ENCODE measurements at regions not wholly inside any gene's neighbourhood (a gene's known extent, or its start where the extent isn't known, plus 50 kb on each side); places are given as distances from the start of the nearest gene placed in this dataset.
"Not testable (repeated sequence)": the region's sequence is repeated elsewhere in the genome, so short reads cannot be mapped to it uniquely, and the experiment has no call there.

GRCh38 chr4:42205541-42205940 is 53.1 kb upstream of the BEND4 start:
- DNase-seq, result no peak

DNA sequence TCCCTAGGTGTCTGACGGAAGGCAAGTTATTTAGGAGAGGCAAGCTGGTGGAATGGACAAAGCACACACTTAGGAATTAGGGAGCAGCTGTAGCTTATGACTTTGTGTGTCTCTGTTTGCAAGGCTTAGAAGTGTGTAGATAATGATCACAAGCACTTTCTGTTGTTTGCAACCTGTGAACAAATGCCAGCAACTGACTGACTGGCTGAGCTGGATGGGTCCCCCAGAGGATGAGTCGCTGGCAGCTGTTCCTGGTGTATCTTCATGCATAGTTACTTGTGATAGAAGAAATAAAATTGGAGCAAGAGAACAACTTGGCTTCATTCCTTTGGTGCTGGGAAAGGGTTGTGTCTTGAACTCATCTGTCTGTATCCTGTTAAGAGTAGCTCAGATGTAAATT is 64.2 kb upstream of the BEND4 start:
- no peak for DNase-seq

DNA sequence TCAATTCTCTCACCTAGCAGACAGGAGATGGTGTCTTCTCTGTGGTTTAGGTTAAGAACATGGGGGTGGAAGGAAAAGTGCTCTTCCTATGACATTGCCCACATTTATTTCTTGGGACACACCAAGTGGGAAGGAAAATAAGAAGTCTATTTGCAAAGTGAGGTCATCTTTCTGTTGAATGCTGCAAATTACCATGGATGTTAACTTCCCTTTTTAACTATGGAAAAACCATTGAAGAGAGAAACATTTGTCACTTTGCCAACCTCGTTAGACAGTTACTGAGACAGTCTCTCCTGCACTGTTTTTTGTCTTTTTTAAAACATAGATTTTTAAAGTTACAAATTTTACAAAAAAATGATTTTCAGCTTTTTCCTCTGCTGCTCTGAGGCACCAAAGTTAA is 72.8 kb upstream of the BEND4 start:
- DNase-seq, result no peak

GRCh38 chr4:42234817-42235216 is 82.4 kb upstream of the BEND4 start:
- no peak for DNase-seq

- no peak for DNase-seq
Observed at GRCh38 chr4:42235304-42236021, 83.0 kb upstream of the BEND4 start.

DNA sequence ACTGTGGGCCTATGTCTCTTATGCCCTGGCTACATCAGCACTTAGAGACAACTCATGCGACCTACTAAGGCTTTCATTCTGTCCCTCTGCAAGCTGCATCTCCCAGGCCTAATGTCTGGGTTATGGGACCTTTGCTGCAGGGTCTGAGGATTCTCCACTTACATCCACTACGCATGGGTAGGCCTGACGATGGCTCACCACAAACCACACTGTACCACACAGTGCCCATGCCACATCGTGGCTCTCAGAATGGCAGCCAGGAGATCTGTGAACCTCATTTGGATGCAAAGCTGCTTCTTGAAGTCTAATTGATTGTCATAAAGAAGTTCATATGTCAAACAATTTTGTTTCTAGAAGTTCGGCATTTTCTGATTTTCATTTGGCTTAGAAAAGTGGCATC is 84.6 kb upstream of the BEND4 start:
- no peak for DNase-seq

- DNase-seq, result no peak
Observed at GRCh38 chr4:42237451-42237850, 85.0 kb upstream of the BEND4 start.

DNA sequence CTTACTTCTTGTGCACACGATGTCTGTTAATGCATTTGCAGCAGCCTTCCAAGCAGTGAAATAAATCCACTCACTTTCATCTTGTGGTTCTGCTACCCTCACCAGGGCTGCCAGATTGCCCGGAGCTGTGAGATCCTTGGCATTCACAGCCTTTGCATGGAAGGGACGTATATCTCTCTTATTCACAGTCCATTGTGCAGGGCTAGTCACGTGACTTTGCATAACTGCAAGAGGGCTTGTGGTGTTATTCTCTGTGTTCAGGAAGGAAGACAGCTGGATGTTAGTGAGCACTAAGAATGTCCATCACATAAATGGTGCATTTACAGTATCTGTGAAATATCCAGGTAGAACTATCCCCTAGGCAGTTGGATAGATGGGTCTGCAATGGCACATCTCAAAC is 96.5 kb upstream of the BEND4 start:
- no peak for DNase-seq

GRCh38 chr4:42252315-42252714 is 99.9 kb upstream of the BEND4 start:
- no peak for DNase-seq

GRCh38 chr4:42257645-42258044 is 105.2 kb upstream of the BEND4 start:
- not testable (repeated sequence) for DNase-seq

DNA sequence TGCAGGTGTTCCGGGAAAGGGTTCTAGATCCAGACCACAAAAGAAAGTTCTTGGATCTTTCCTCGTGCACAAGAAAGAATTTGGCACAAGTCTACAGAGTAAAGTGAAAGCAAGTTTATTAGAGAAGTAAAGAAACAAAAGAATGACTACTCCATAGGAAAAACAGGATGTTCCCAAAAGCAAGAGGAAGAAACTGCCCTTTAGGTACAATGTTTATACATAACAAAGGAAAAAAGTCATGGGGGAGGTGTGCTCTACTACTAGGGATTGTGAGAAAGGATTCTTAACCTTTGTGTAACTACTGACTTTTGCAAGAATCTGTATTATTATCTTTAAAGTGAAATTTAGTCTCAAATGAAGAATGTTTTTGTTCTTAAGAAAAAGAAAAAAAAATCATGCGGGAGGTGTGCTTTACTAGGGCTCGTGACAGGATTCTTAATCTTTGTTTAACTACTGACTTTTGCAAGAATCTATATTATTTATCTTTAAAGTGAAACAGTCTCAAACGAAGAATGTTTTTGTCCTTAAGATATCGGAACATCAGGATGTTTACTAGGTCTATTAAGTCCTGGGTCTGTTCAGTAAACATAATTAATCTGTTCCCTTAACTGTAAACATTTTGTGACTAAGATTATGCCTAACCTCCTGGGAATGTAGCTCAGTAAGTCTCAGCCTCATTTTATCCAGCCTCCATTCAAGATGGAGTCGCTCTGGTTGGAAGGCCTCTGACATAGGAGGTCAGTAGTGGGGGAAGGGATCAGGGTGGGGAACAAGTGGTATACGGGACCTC is 110.4 kb upstream of the BEND4 start:
- no peak for DNase-seq

DNA sequence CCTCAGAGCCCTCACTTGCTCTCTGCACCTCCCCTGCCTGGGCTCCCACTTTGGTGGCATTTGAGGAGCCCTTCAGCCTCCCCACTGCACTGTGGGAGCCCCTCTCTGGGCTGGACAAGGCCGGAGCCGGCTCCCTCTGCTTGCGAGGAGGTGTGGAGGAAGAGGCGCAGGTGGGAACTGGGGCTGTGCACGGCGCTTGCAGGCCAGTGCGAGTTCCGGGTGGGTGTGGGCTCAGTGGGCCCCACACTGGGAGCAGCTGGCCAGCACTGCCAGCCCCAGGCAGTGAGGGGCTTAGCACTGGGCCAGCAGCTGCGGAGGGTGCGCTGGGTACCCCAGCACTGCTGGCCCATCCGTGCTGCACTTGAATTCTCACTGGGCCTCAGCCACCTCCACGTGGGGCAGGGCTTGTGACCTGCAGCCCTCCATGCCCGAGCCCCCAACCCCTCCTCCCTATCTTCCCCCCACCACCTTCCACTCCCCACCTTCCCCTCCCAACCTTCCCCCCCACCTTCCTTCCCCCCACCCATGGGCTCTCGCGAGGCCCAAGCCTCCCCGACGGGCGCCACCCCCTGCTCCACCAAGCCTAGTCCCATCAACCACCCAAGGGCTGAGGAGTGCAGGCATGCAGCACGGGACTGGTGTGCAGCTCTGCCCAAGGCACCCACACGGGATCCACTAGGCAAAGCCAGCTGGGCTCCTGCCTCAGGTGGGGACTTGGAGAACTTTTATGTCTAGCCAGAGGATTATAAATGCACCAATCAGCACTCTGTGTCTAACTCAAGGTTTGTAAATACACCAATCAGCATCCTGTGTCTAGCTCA is 113.5 kb upstream of the BEND4 start:
- no peak for DNase-seq

- DNase-seq, result no peak
Observed at GRCh38 chr4:42267724-42268123, 115.3 kb upstream of the BEND4 start.

GRCh38 chr4:42268824-42269223 is 116.4 kb upstream of the BEND4 start:
- no peak for DNase-seq

GRCh38 chr4:42271096-42271495 is 118.6 kb upstream of the BEND4 start:
- DNase-seq, result no peak

DNA sequence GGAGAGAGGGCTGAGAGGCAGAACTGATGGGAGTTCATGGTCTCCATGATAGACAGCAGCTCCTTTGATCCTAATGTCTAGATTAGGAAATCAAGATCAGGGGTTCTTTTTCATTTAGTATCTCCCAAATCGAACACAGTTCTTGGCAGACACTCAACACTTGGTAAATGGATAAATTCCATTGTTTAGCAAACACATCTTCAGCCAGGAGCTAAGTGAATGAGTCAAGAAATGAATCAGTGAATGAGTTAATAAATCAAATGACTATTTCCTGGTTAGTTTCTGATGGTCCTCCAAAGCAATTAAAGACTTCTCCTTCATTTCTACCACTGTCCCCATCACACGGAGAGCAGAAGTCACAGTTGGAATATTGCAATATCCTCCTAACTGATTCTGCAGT is 120.0 kb upstream of the SHISA3 start:
- no peak for DNase-seq

DNA sequence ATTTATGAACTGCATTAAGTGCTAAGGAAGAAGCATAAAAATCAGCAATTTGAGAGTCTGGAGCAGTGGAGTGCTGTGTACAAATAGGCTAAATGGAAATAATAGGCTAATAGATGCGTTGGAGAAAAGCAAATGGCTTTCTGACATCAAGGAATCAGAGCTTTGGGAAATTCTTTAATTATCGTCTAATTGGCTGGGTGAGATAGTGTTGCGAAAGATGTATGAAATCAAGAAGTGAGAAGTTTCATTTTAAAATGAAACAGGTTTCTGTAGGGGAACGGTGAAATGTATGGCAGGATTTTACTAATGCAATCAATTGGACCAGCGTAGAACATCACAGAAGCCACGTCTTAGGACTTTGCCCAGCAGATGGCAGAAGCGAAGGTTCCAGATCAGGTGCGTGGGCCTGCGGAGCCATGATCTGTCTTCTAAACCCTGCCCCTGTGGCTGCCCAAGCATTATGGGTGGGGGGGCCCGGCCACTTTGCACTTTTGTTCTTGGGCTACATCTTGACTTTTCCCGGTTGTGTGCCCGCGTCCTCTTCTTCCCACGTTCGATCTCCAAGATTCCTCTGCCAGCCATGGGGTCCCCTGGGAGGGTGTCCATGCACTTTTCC is 118.5 kb upstream of the SHISA3 start:
- no peak for DNase-seq

DNA sequence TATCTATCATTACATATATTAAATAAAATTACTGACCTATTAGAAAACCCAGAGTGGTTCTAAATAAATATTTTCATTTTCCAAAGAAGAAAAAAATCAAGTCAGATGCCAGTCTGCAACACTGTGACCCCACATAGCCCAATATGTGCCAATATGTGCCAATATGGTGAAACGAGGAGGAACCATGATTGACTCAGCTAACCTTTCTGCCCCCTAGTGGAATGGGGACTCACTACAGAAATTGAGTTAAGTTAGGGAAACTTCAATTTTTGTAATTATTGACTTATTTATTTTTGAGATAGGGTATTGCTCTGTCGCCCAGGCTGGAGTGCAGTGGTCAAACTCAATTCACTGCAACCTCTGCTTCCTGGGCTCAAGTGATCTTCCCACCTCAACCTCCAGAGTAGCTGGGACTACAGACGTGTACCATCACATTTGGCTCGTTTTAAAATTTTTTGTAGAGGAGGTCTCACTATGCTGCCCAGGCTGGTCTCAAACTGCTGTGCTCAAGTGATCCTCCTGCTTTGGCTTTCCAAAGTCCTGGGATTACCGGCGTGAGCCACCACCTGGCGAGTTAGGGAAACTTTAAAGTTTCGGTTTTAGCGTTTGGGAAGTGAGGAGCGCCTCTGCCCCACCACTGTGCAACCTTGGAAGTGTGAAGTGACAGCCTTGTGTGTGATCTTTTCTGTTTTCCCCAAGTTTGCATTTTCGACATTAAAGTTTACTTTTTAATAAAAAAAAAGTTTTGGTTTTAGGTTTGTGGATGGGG is 116.8 kb upstream of the SHISA3 start:
- DNase-seq, result no peak

GRCh38 chr4:42281324-42282020 is 115.8 kb upstream of the SHISA3 start:
- no peak for DNase-seq

DNA sequence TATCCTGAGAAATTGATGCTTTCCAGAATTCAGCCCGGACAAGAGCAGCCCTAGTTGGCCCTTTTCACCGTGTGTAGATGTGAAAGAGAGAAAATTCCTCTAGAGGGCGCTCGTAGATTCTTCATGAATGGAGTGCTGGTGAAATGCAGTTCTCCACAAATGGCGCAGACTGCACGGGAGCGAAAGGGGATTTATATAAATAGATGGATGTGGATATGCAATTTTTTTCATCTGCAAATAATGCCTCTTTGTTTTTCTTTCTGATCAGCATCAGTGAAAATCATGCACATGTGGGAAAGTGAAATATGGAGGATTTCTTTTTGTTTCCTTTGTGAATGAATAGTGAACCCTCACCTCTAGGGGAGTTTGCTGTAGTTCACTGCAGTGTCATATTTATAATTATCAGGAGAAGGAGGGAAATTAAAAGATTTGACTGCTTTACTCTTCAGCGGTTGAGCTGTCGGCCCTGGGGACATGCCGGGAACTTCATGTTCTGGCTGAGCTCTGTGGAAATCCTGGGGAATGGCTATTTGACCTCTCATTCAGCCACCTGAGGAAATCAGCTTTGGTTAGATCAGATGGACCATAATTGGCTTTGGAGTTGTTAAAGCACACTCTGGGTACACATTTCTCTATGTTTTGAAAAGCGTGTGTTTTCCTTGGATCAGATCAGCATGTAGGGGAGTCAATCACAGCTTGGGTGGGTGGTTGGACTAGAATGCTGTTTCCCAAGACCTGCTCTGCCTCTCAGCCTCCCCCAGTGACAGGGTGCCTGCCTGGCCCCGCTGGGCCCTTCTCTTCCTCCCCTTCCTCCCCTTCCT is 115.0 kb upstream of the SHISA3 start:
- peak; percentile 65 for DNase-seq

GRCh38 chr4:42284030-42284429 is 113.3 kb upstream of the SHISA3 start:
- no peak for DNase-seq

Data from NCI-H2029 (cell line).